ENCODE measurements at regions not wholly inside any gene's neighbourhood (a gene's known extent, or its start where the extent isn't known, plus 50 kb on each side); places are given as distances from the start of the nearest gene placed in this dataset.

DNA sequence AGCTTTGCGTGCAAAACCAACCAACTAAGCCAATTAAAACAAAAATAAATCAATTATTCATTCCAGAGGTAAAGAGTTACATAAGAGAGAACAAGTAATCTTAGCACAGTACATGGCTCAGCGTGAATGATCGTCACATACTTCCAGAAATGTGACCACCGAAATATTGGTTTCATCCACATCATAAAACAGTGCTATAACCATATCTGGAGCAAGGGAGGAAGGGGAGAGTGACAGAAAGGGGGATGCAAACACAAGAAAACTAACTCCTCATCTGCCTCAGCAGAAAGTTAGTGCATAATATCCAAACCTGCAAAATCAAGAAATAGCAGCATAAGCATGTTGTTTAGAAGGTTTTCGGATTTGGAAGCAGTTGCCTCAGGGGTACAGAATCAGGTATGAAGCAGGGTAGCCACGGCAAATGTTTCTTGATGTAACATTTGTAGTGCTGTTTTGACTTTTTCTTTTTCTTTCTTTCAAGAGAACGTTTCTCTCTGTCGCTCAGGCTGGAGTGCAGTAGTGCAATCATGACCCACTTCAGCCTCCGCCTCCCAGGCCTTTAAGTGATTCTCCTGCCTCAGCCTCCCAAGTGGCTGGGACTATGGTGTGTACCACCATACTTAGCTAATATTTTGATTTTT, 93.9 kb upstream of the EGLN3 start:
- TF ChIP-seq CREB1 (IDR thresholded peaks at IDR 0.05; ENCODE audit: low read depth) (no peak), YY1 (IDR thresholded peaks at IDR 0.05; ENCODE audit: low read depth) (no peak), NFIC (IDR thresholded peaks at IDR 0.05) (no peak), EGR1 (IDR thresholded peaks at IDR 0.05) (no peak), TEAD4 (IDR thresholded peaks at IDR 0.05) (no peak), TAF1 (IDR thresholded peaks at IDR 0.05; ENCODE audit: low read depth) (no peak)

DNA sequence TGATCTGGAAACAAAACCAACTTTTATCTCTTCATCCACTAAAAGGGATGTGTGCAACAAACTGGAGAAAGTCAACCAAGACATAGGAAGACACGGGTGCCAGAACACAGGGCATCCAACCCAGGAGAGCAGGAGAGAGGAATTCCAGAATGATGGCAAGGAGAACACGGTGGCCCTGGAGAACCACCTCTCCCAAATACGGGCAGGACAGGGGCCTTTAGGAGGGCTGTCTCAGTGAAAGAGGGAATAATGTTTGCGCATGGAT, 93.4 kb upstream of the EGLN3 start:
- TF ChIP-seq ZBTB7A (IDR thresholded peaks at IDR 0.05; ENCODE audit: low read depth): no peak
- TF ChIP-seq NFIC (IDR thresholded peaks at IDR 0.05): no peak
- no peak for TF ChIP-seq EGR1 (IDR thresholded peaks at IDR 0.05)
- TF ChIP-seq CREB1 (IDR thresholded peaks at IDR 0.05; ENCODE audit: low read depth): no peak
- no peak for TF ChIP-seq TEAD4 (IDR thresholded peaks at IDR 0.05)
- TF ChIP-seq, protein P1, sequence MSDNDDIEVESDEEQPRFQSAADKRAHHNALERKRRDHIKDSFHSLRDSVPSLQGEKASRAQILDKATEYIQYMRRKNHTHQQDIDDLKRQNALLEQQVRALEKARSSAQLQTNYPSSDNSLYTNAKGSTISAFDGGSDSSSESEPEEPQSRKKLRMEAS (IDR thresholded peaks at IDR 0.05): no peak

DNA sequence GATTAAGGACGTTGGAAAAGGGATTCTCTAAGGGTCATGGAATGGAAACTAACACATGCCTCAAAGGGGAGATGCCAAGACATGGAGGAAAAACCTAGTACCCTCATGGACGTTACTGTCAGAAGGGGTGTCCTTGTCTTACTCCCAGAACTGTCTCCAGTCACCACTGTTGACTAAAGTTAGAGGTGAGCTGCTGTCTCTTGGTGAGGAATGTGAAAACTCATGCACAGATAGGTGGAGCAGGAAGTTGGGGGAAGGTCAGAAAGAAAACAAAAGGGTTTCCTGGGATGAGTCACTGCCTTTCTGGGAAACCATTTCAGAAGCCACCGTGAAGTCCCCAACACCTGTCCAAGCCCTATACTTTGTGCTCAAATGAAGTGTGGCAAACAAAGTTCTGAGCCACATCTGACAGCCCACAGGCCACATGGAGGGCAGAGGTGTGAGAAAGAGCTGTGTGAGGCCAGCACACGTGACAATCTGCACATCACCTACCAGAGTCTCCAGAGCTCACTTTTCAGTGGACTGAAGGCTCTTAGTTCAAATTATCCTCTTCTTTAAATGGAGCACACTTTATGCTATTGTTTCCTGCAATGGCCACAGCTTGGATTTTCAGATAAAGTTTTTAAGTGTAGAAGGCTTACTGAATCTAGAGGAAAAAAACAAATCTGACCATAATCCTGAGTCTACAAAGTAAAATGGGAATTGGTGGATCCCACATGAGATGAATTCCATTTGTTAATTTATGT, 92.9 kb upstream of the EGLN3 start:
- TF ChIP-seq TCF12 (IDR thresholded peaks at IDR 0.05; ENCODE audit: low read depth): no peak
- TF ChIP-seq, protein P2, sequence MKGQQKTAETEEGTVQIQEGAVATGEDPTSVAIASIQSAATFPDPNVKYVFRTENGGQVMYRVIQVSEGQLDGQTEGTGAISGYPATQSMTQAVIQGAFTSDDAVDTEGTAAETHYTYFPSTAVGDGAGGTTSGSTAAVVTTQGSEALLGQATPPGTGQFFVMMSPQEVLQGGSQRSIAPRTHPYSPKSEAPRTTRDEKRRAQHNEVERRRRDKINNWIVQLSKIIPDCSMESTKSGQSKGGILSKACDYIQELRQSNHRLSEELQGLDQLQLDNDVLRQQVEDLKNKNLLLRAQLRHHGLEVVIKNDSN (IDR thresholded peaks at IDR 0.05): 0 out of 2 replicates have a peak, but pooled peaks have one; percentile 31
- TF ChIP-seq, protein P1 (IDR thresholded peaks at IDR 0.05): peak; percentile 83

DNA sequence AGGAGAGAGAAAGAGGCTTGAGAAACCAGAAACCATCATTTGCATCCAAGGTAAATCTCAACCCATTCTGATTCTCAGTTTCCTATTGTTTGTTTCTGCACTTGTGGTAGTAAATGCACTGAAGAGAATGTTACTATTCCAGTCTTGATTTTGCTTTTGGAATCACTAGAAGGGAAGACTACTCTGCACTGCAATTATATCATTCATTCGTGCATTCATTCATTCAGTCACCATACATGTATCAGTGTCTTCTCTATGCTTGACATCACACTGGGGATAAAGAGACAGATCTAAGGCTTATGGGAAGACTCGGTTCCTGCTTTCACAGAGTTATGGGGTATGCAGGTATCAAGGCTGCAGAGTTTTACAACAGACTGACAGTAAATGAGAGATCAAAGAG, 90.3 kb upstream of the EGLN3 start:
- TF ChIP-seq ZBTB7A (IDR thresholded peaks at IDR 0.05; ENCODE audit: low read depth) (no peak), TCF12 (IDR thresholded peaks at IDR 0.05; ENCODE audit: low read depth) (no peak)
- TF ChIP-seq, protein P3, sequence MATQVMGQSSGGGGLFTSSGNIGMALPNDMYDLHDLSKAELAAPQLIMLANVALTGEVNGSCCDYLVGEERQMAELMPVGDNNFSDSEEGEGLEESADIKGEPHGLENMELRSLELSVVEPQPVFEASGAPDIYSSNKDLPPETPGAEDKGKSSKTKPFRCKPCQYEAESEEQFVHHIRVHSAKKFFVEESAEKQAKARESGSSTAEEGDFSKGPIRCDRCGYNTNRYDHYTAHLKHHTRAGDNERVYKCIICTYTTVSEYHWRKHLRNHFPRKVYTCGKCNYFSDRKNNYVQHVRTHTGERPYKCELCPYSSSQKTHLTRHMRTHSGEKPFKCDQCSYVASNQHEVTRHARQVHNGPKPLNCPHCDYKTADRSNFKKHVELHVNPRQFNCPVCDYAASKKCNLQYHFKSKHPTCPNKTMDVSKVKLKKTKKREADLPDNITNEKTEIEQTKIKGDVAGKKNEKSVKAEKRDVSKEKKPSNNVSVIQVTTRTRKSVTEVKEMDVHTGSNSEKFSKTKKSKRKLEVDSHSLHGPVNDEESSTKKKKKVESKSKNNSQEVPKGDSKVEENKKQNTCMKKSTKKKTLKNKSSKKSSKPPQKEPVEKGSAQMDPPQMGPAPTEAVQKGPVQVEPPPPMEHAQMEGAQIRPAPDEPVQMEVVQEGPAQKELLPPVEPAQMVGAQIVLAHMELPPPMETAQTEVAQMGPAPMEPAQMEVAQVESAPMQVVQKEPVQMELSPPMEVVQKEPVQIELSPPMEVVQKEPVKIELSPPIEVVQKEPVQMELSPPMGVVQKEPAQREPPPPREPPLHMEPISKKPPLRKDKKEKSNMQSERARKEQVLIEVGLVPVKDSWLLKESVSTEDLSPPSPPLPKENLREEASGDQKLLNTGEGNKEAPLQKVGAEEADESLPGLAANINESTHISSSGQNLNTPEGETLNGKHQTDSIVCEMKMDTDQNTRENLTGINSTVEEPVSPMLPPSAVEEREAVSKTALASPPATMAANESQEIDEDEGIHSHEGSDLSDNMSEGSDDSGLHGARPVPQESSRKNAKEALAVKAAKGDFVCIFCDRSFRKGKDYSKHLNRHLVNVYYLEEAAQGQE (IDR thresholded peaks at IDR 0.05; ENCODE audit: low read depth): no peak

DNA sequence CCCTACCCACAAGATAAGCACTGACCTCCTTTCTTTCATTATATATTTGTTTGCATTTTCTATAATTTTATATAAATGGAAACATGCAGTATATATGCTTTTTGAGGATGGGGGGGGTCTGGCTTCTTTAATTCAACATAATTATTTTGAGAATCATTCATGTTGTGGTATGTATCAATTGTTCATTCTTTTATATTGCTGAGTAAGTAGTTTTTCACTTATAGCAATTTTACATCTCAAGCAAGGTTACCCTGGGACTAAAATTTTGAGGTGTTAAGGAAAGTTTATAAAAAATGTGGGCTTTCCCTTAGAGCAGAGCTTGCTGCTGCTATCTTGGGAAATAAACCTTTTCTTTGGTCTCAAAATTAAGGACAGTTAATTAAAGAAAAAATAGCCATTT, 89.9 kb upstream of the EGLN3 start:
- TF ChIP-seq TEAD4 (IDR thresholded peaks at IDR 0.05) (no peak), YY1 (IDR thresholded peaks at IDR 0.05; ENCODE audit: low read depth) (no peak), TCF12 (IDR thresholded peaks at IDR 0.05; ENCODE audit: low read depth) (no peak), RAD21 (IDR thresholded peaks at IDR 0.05; ENCODE audit: low read depth) (no peak), TAF1 (IDR thresholded peaks at IDR 0.05; ENCODE audit: low read depth) (no peak), CEBPB (IDR thresholded peaks at IDR 0.05) (no peak)
- TF ChIP-seq, protein P2 (IDR thresholded peaks at IDR 0.05): no peak
- TF ChIP-seq, protein P3 (IDR thresholded peaks at IDR 0.05; ENCODE audit: low read depth): no peak

DNA sequence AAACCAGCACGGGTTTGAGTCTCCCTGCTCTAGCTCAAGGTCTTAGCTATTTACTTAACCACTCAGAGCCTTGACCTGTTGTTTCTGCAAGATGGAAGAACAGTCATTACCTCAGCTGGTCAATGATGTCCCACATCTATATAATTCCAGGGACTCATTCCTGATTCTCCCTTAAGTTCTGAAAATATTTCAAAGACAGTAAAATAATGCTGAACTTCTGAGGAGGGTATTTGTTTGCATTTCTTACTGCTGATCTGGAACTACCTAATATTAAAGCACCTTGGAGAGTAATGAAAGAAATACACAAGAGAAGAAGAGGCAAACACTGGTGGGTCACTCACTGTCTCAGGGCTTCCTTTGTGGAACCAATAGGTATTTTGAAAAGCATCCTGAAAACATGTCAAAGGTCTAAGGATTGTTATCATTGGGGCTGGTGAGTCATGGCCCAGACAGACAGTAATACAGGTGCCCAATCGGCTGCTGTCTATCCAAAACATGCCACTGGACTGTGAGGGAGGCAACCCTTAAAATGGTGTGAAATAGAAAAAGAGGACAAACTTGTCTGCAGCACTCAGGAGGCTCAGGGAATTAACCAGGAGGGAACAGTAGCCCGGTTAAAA, 88.7 kb upstream of the EGLN3 start:
- TF ChIP-seq TEAD4 (IDR thresholded peaks at IDR 0.05) (no peak), ZBTB7A (IDR thresholded peaks at IDR 0.05; ENCODE audit: low read depth) (no peak), FOXM1 (IDR thresholded peaks at IDR 0.05; ENCODE audit: borderline replicate concordance, low read depth) (no peak), YY1 (IDR thresholded peaks at IDR 0.05; ENCODE audit: low read depth) (no peak), EP300 (IDR thresholded peaks at IDR 0.05; ENCODE audit: borderline replicate concordance) (no peak), CEBPB (IDR thresholded peaks at IDR 0.05) (no peak), TCF12 (IDR thresholded peaks at IDR 0.05; ENCODE audit: low read depth) (no peak), EGR1 (IDR thresholded peaks at IDR 0.05) (no peak)
- TF ChIP-seq, protein P2 (IDR thresholded peaks at IDR 0.05): no peak
- TF ChIP-seq, protein P1 (IDR thresholded peaks at IDR 0.05): no peak
